Neuronal stem cell (in vitro differentiated cells): ENCODE measurements at regions not wholly inside any gene's neighbourhood (a gene's known extent, or its start where the extent isn't known, plus 50 kb on each side); places are given as distances from the start of the nearest gene placed in this dataset.

Experiments
- DNase-seq: peaks from one replicate; pipeline ENCODE4 v3.0.0-alpha.2; 2013; ENCODE audit warnings: low spot score
- H2AFZ ChIP-seq: one replicate; pipeline ENCODE4 v1.6.1; 2013; ENCODE audit warnings: mild to moderate bottlenecking, low read length, inconsistent platforms
- H2AK5ac ChIP-seq: 2 replicates; pipeline ENCODE4 v1.6.1; 2013; ENCODE audit warnings: low read depth, mild to moderate bottlenecking, inconsistent platforms, low read length, moderate library complexity, mixed read lengths
- H2BK120ac ChIP-seq: 2 replicates; pipeline ENCODE4 v1.6.1; 2013; ENCODE audit warnings: low read depth, mild to moderate bottlenecking, inconsistent platforms, low read length, moderate library complexity, mixed read lengths
- H2BK12ac ChIP-seq: one replicate; pipeline ENCODE4 v1.6.1; 2013; ENCODE audit warnings: low read length, inconsistent platforms
- H2BK15ac ChIP-seq: 2 replicates; pipeline ENCODE4 v1.6.1; 2013; ENCODE audit warnings: mild to moderate bottlenecking, low read length, inconsistent platforms, mixed read lengths
- H2BK5ac ChIP-seq: one replicate; pipeline ENCODE4 v1.6.1; 2013; ENCODE audit warnings: inconsistent platforms, mild to moderate bottlenecking, low read length, moderate library complexity
- H3K14ac ChIP-seq: one replicate; pipeline ENCODE4 v1.6.1; 2013; ENCODE audit warnings: low read length, inconsistent platforms
- H3K18ac ChIP-seq: 2 replicates; pipeline ENCODE4 v1.6.1; 2013; ENCODE audit warnings: low read length, inconsistent platforms
- H3K23ac ChIP-seq: 2 replicates; pipeline ENCODE4 v1.6.1; 2013; ENCODE audit warnings: low read depth, mild to moderate bottlenecking, mixed read lengths, low read length, inconsistent platforms; ENCODE audit not compliant: poor library complexity
- H3K27ac ChIP-seq: replicated peaks from 3 replicates; pipeline ENCODE4 v1.5.1; 2013; ENCODE audit warnings: low read length, inconsistent platforms
- H3K27me3 ChIP-seq, 3 experiments: 2 replicates each; pipeline ENCODE4 v1.6.1; 2013; ENCODE audit warnings: low read length in 3 of 3, mild to moderate bottlenecking in 2 of 3, inconsistent platforms in 1 of 3, low read depth in 1 of 3, mixed read lengths in 1 of 3, moderate library complexity in 1 of 3; ENCODE audit not compliant: control insufficient read depth in 3 of 3, insufficient read depth in 3 of 3
- H3K36me3 ChIP-seq, 2 donors: replicated peaks in 1 of 2; 2 replicates each; pipeline ENCODE4 v1.6.1; 2013; ENCODE audit warnings: low read length in 2 of 2; ENCODE audit not compliant: control insufficient read depth in 2 of 2, insufficient read depth in 2 of 2
- H3K4ac ChIP-seq: 2 replicates; pipeline ENCODE4 v1.6.1; 2013; ENCODE audit warnings: inconsistent platforms, mild to moderate bottlenecking, low read length, moderate library complexity
- H3K4me1 ChIP-seq, 2 donors: 1 replicate in 1 of 2; 2 replicates in 1 of 2; pipeline ENCODE4 v1.6.1; 2013; ENCODE audit warnings: low read length in 2 of 2, low read depth in 1 of 2; ENCODE audit not compliant: control insufficient read depth in 2 of 2, insufficient read depth in 1 of 2
- H3K4me2 ChIP-seq: one replicate; pipeline ENCODE4 v1.6.1; 2013; ENCODE audit warnings: mild to moderate bottlenecking, low read length, inconsistent platforms; ENCODE audit not compliant: insufficient read depth, poor library complexity, severe bottlenecking
- H3K4me3 ChIP-seq, 2 donors: 2 replicates each; pipeline ENCODE4 v1.5.1; 2013; ENCODE audit warnings: low read length in 2 of 2, mild to moderate bottlenecking in 2 of 2, inconsistent platforms in 1 of 2, moderate library complexity in 1 of 2
- H3K79me1 ChIP-seq: one replicate; pipeline ENCODE4 v1.6.1; 2013; ENCODE audit warnings: low read depth, mild to moderate bottlenecking, inconsistent platforms, low read length, moderate library complexity
- H3K9ac ChIP-seq: one replicate; pipeline ENCODE4 v1.6.1; 2013; ENCODE audit warnings: mild to moderate bottlenecking, low read depth, low read length, inconsistent platforms; ENCODE audit not compliant: poor library complexity
- H3K9me3 ChIP-seq, 2 donors: replicated peaks in 1 of 2; 2 replicates each; pipeline versions ENCODE3 to v1.6.1; 2013; ENCODE audit warnings: low read length in 2 of 2, mild to moderate bottlenecking in 2 of 2, inconsistent platforms in 1 of 2, low read depth in 1 of 2, mixed read lengths in 1 of 2, moderate library complexity in 1 of 2; ENCODE audit not compliant: control insufficient read depth in 2 of 2, insufficient read depth in 1 of 2
- H4K8ac ChIP-seq: one replicate; pipeline ENCODE4 v1.6.1; 2013; ENCODE audit warnings: low read depth, mild to moderate bottlenecking, inconsistent platforms, low read length, moderate library complexity
- H4K91ac ChIP-seq: one replicate; pipeline ENCODE4 v1.6.1; 2013; ENCODE audit warnings: low read length, low read depth, mild to moderate bottlenecking, inconsistent platforms; ENCODE audit not compliant: poor library complexity
- WGBS, 2 donors: extraction: QIAGEN DNeasy Blood & Tissue Kit; methylation state at CpG; one replicate each; pipeline ENCODE4 v1.1.7; 2013; ENCODE audit warnings: missing lambda C conversion rate in 2 of 2, mixed read lengths in 1 of 2; ENCODE audit not compliant: insufficient read length in 2 of 2, insufficient replicate concordance in 1 of 2; ENCODE audit errors: extremely low coverage in 2 of 2; 5-methylcytosine and 5-hydroxymethylcytosine counted together

GRCh38 chr15:81809543-81809942 is 236.3 kb downstream of the MEX3B start:
- Histone ChIP-seq H2BK5ac (no peak overlapping the region), H4K8ac (no peak overlapping the region), H3K79me1 (no peaks in the 10 kb centered on the region), H4K91ac (no peak overlapping the region), H3K9ac (no peak overlapping the region), H3K4me3 (no peak overlapping the region), H3K4me2 (no peak overlapping the region), H2AFZ (no peak overlapping the region), H3K4ac (no peak overlapping the region), H3K36me3 (no peaks in the 10 kb centered on the region), H2BK12ac (no peak overlapping the region), H3K9me3 (no peaks in the 10 kb centered on the region), H2BK120ac (no peak overlapping the region), H3K23ac (no peak overlapping the region), H2BK15ac (no peak overlapping the region), H3K18ac (no peak overlapping the region), H2AK5ac (no peak overlapping the region), H3K27me3 (no peaks in the 10 kb centered on the region), H3K27ac (no peak overlapping the region), H3K14ac (no peak overlapping the region), H3K4me1 (no peaks in the 10 kb centered on the region)
- no peak for DNase-seq
- no CpG with 5 or more reads among the region's 4 CpGs for WGBS, 2 donors

- no peak overlapping the region for H4K91ac ChIP-seq
- H3K4me3 ChIP-seq: no peak overlapping the region
- H2BK15ac ChIP-seq: no peak overlapping the region
- no peak overlapping the region for H2BK120ac ChIP-seq
- H2AK5ac ChIP-seq: no peak overlapping the region
- no peaks in the 10 kb centered on the region for H3K9me3 ChIP-seq
- DNase-seq: no peak
- WGBS, 2 donors: no CpG with 5 or more reads among the region's 3 CpGs
- no peak overlapping the region for H3K18ac ChIP-seq
- H3K4me1 ChIP-seq: no peaks in the 10 kb centered on the region
- H2BK5ac ChIP-seq: no peak overlapping the region
- no peak overlapping the region for H3K14ac ChIP-seq
- no peaks in the 10 kb centered on the region for H3K79me1 ChIP-seq
- no peaks in the 10 kb centered on the region for H3K36me3 ChIP-seq
- no peak overlapping the region for H2AFZ ChIP-seq
- no peak overlapping the region for H3K23ac ChIP-seq
- H3K27ac ChIP-seq: no peak overlapping the region
- H4K8ac ChIP-seq: no peak overlapping the region
- no peak overlapping the region for H3K9ac ChIP-seq
- no peak overlapping the region for H3K4me2 ChIP-seq
- no peak overlapping the region for H3K4ac ChIP-seq
- no peak overlapping the region for H2BK12ac ChIP-seq
- no peaks in the 10 kb centered on the region for H3K27me3 ChIP-seq
Measured at GRCh38 chr15:81807806-81808205, 238.0 kb downstream of the MEX3B start.

GRCh38 chr15:81807186-81807585 is 238.6 kb downstream of the MEX3B start:
- Histone ChIP-seq H3K4ac (no peak overlapping the region), H2BK15ac (no peak overlapping the region), H2AK5ac (no peak overlapping the region), H2AFZ (no peak overlapping the region), H3K27me3 (no peaks in the 10 kb centered on the region), H3K14ac (no peak overlapping the region), H2BK5ac (no peak overlapping the region), H4K8ac (no peak overlapping the region), H3K4me3 (no peak overlapping the region), H3K36me3 (no peaks in the 10 kb centered on the region), H3K9ac (no peak overlapping the region), H3K23ac (no peak overlapping the region), H3K4me1 (no peaks in the 10 kb centered on the region), H3K27ac (no peak overlapping the region), H4K91ac (no peak overlapping the region), H2BK12ac (no peak overlapping the region), H3K4me2 (no peak overlapping the region), H3K18ac (no peak overlapping the region), H3K79me1 (no peaks in the 10 kb centered on the region), H3K9me3 (no peaks in the 10 kb centered on the region), H2BK120ac (no peak overlapping the region)
- no CpG with 5 or more reads among the region's 2 CpGs for WGBS, 2 donors
- no peak for DNase-seq

GRCh38 chr15:81795899-81796298 is 249.9 kb downstream of the MEX3B start:
- Histone ChIP-seq H3K23ac (no peak overlapping the region), H3K4me3 (no peak overlapping the region), H2BK5ac (no peak overlapping the region), H2BK15ac (no peak overlapping the region), H2AFZ (no peak overlapping the region), H3K4ac (no peak overlapping the region), H3K18ac (no peak overlapping the region), H3K79me1 (no peaks in the 10 kb centered on the region), H3K9me3 (no peaks in the 10 kb centered on the region), H4K91ac (no peak overlapping the region), H3K9ac (no peak overlapping the region), H4K8ac (no peak overlapping the region), H3K36me3 (no peaks in the 10 kb centered on the region), H3K14ac (no peak overlapping the region), H2AK5ac (no peak overlapping the region), H3K27ac (no peak overlapping the region), H2BK12ac (no peak overlapping the region), H2BK120ac (no peak overlapping the region), H3K27me3 (no peaks in the 10 kb centered on the region), H3K4me2 (no peak overlapping the region), H3K4me1 (no peaks in the 10 kb centered on the region)
- WGBS, 2 donors: no CpG with 5 or more reads among the region's 1 CpG
- no peak for DNase-seq
